GM12892 (cell line): ENCODE measurements at regions not wholly inside any gene's neighbourhood (a gene's known extent, or its start where the extent isn't known, plus 50 kb on each side); places are given as distances from the start of the nearest gene placed in this dataset.

Experiments
- POLR2A ChIP-seq: IDR thresholded peaks from 2 replicates; pipeline ENCODE4 v1.6.1; 2011; ENCODE audit warnings: low read depth, low read length, control low read depth
- POLR2AphosphoS5 ChIP-seq: IDR thresholded peaks from 2 replicates; pipeline ENCODE4 v1.6.1; 2011; ENCODE audit warnings: low read depth, low read length, control low read depth
- TAF1 ChIP-seq: IDR thresholded peaks from 2 replicates; pipeline ENCODE4 v1.6.1; 2011; ENCODE audit warnings: low read depth, mild to moderate bottlenecking, control low read depth, low read length, borderline replicate concordance

GRCh38 chr12:74476234-74476633 lies 61.4 kb upstream of the ATXN7L3B start:
- TF ChIP-seq POLR2A (no peak), POLR2AphosphoS5 (no peak), TAF1 (no peak)
